Fibroblast of lung (primary cell): ENCODE measurements at regions not wholly inside any gene's neighbourhood (a gene's known extent, or its start where the extent isn't known, plus 50 kb on each side); places are given as distances from the start of the nearest gene placed in this dataset.

Experiments
- EZH2 ChIP-seq: IDR thresholded peaks from 2 replicates; pipeline ENCODE4 v1.5.1; 2012; ENCODE audit warnings: low read length, control low read depth, mild to moderate bottlenecking; ENCODE audit errors: missing control alignments
- TF ChIP-seq, protein P1 (sequence below), 2 donors: IDR thresholded peaks in 1 of 2; conservative IDR thresholded peaks in 1 of 2; 1 replicate in 1 of 2; 2 replicates in 1 of 2; pipeline ENCODE4 v1.5.1; 2011 to 2012; ENCODE audit warnings: low read length in 2 of 2, control low read depth in 1 of 2, inconsistent platforms in 1 of 2, low read depth in 1 of 2, mild to moderate bottlenecking in 1 of 2

DNA sequence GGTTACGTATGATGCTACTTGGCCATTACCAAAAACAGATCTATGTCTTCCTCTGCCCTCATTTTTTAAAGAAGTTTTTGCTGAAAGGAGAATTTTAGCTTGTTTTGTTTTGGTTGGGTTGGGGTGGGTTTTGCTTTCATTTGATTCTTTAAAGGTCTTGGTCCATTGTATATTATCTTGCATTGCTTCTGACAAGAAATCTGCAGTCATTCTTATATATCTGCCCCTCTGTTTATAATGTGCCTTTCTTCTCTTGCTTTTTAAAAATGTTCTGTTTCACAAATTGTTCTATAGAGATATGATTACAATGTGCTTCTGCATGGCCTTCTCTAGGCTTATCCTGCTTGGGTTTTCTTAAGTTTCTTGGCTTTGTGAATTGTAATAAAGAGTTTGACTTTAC lies 660.6 kb downstream of the RNF144A start:
- TF ChIP-seq, protein P1, sequence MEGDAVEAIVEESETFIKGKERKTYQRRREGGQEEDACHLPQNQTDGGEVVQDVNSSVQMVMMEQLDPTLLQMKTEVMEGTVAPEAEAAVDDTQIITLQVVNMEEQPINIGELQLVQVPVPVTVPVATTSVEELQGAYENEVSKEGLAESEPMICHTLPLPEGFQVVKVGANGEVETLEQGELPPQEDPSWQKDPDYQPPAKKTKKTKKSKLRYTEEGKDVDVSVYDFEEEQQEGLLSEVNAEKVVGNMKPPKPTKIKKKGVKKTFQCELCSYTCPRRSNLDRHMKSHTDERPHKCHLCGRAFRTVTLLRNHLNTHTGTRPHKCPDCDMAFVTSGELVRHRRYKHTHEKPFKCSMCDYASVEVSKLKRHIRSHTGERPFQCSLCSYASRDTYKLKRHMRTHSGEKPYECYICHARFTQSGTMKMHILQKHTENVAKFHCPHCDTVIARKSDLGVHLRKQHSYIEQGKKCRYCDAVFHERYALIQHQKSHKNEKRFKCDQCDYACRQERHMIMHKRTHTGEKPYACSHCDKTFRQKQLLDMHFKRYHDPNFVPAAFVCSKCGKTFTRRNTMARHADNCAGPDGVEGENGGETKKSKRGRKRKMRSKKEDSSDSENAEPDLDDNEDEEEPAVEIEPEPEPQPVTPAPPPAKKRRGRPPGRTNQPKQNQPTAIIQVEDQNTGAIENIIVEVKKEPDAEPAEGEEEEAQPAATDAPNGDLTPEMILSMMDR (conservative IDR thresholded peaks at IDR 0.05 in 1 of 2, IDR thresholded peaks at IDR 0.05 in 1 of 2; ENCODE audit: low read depth in 1 of 2, low read length in 2 of 2), result no peak
- TF ChIP-seq EZH2, result no peak
